Sciatic nerve (tissue), 2 donors: ENCODE measurements at regions not wholly inside any gene's neighbourhood (a gene's known extent, or its start where the extent isn't known, plus 50 kb on each side); places are given as distances from the start of the nearest gene placed in this dataset.
A peak's percentile ranks its signal among the peaks of the same experiment; 100 is the strongest.

Experiments
- ATAC-seq: fragments of 200-7000 bp; cut with Tn5 transposase; one replicate; pipeline ENCODE4 v1.9.1; 2020; ENCODE audit warnings: mild to moderate bottlenecking, moderate library complexity
- DNase-seq: peaks from one replicate; pipeline ENCODE4 v3.0.0-alpha.2; 2020; ENCODE audit warnings: low spot score
- intact Hi-C: fragments of 100-400 bp; cut with DNase I; formaldehyde crosslinking; loops from one replicate; pipeline ENCODE4 v1.14.2; 2022
- donor health status: DM: no; HTN: no; CAD: no.
- donor health status: DM: no; HTN: no; CAD: no.

DNA sequence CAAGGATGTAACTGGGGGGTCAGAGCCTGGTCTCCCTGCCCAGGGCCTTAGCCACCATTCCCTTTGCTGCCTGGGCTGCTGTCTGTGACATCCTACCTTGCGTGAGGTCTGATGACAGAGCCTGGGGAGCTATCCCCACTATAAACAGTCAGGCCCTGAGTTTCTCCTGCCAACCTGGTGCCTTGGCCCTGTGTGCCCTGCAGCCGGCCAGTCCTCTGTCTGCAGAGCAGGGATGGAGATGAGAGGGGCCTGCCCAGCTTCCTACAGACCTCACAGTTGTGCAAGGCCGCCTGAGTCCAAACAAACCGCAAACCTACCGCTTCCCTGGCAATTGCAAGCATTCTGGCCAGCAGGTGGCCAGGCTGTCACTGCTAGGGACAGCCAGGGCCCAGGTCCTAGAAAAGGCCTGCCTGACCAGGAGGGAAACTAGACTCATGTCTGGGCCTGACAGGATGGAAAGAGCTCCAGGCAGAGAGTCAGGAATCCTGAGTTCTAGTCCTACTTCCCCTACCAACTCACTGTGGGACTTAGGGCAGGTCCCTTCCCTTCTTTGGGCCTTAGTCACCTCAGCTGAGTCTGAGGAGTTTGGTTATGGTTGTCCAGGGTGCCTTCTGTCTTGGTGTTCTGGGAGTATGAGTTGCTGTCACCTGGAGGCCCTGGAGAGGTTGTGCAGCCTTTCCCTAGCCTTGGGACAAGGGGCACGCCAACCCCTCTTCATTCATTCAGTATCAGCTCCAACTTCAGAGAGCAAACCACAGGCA, 86.2 kb downstream of the VEGFA start:
- intact Hi-C loops: no loop called here
- DNase-seq: no peak

GRCh38 chr6:43855247-43855646, 85.2 kb downstream of the VEGFA start:
- intact Hi-C loops: no loop called here
- ATAC-seq (no peak), DNase-seq (no peak)

More for the DNA sequence above, 86.2 kb downstream of the VEGFA start:
- no peak for ATAC-seq

DNA sequence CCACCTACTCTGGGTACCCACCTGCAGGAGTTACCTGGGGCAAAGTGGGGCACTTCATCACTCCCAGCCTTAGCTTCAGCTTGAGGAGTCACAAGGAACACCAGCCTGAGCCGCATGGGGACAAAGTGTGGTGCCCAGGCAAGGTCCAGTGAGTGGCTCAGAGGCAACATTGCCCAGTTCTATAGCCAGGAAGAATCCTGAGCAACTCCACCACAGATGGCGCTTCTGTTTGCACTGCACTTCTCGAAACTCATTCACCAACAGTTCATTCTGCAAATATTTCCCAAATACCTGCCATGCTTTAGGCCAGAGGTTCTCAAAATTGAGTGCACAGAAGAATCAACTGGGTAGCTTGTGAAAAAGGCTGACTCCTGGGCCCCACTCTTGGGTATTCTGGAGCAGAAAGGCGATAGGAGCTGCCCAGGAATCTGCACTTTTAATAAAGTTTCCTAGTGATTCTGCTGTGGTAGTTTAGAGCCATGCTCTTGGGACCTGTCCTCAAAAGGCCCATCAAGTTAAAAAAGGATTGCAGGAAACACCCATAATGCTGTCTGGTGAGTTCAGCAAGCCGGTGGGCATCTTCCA, 83.1 kb downstream of the VEGFA start:
- DNase-seq (no peak), ATAC-seq (no peak)
- intact Hi-C loops: no loop called here

DNA sequence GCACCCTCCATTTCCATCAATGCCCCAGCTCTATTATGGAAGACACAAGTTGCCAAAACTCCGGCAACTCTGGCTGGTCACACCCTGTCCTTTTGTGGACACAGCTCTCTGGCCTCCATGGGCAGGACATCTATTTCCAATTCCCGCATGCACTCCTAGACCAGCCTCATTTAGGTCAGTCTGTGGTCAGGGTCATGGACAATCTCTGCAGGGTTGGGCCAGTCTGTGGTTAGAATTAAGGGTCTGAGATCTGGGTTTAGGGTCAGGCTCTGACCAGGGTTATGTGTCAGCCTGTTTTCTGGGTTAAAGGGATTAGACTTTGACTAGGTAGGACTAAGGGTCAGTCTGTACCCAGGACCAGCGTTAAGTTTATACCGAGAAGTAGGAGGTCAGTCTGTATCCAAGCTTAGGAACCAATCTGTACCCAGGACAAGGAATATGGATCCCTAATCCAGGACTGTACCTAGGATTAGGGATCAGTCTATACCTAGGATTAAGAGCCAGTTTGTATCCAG, 82.4 kb downstream of the VEGFA start:
- intact Hi-C loops: no loop called here
- ATAC-seq (peak; percentile 7), DNase-seq (no peak)

DNA sequence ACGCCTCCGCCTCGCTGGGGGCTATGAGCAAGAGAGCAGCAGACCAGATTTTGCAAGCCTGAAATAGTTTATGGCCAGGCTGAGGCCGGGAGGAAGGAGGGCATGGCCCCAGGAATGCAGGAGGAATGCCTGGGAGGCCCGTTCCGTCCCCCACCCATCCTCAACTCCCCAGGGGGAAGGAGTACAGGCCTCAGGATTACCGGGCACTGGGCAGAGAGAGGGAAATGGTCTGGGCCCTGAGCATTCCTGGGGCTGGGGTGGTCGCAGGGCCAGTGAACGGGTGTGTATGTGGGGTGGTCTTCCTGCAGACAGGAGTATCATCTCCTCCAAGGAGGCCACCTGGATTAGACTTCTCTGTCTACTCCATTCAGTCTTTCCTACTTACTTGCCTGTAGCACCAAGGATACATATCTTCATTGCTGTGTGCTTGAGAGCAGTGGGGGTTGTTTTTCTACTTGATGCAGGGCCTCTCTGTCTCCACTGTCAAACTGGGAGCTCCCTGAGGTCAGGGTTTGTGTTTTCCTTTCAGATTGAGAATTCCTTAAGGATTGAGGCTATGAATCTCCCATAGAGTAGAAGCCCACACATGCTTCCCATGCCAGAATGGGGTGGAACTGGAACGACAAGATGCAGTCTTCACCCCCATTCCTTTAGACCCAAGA, 81.3 kb downstream of the VEGFA start:
- ATAC-seq: no peak
- DNase-seq: no peak
- intact Hi-C loops: no loop called here

DNA sequence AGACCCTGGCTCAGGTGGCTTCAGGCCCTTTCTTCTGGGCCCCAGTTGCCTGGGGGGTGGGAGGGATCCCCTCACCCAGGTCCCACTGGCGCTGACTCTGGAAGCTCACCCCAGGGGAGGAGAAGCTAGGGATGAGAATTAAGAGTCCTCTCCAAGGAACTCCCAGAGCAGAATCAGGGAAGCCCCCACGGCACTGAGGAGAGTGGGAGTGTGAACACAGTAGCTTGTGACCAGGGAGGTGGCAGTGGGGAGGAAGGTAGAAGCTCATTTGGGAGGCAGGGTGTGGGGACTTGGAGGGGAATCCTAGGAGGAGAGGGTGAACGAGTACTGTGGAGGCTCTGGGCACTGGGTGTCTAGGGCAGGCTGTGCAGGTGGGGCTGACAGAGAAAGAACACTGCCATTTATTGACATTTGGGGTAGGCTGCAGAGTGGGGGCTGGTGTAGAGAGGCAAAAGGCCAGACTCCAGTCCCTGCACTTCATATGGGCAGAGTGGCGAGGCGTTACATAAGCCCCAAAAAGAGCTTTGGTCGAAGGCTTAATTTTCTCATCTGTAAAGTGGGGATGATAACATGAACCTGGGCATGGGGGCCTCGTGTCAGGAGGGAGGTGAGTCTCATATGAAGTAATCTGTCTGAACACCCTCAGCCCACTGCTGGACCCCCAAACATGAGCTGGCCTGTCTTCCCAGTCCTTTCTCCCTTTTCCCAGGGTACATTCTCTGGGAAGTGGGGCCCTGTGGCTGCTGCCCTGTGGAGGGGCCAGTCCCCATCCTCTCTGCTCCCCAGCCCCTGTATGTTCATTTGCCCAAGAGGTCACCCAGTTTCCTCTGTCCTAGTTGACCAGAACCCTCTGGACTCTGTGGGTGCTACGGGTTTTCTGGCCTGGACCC, 80.5 kb downstream of the VEGFA start:
- intact Hi-C loops: no loop called here
- no peak for ATAC-seq
- DNase-seq: no peak

DNA sequence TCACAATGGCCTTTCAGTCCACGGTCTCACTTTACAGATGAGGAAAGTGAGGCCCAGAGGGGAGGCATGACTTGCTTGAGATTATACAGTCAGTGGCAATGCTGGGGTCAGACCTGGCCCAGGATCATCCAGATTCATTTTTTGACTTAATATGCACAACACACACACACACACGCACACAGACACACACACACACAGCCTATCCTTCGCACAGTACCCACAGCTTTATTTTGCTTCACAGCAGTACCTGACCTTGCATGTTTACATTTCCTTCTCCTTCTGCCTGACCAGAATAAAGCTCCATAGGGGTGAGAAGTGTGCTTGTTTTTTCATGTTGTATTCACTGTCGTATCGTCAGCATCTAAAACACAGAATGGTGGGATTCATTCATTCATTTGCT, 79.8 kb downstream of the VEGFA start:
- DNase-seq (no peak), ATAC-seq (no peak)
- intact Hi-C loops: no loop called here

DNA sequence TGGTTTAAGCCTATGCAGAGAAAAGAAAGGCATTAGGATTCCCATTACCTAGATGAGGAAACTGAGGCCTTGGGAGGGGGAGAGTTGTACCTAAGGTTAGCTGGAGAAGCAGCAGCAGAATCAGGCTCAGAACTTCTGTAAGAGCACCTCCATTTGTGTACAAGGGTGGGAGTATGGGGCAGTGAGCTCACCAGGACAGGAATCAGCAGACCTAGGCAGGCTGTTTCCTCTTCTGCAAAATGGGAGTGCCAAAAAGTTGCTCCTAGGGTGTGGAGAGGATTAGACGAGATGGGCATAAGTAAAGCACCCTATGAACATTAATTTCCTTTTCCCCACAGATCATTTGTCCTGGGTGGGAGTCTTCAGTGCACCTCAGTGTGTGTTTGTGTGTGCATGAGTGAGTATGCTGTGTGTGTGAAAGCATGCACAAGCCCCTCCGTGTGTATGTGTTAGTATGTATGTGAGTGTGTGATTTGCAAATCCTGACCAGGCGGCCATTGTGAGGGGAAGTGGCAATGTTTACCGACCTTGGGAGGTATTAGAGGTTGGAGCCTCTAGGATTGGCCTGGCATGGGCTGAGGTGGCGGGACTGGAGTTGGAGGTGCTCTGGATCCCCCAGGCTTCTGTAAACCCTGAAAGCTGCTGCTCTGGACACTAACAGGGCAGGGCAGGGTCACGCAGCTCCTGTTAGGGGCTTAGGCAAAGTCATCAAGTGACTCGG, 78.8 kb downstream of the VEGFA start:
- intact Hi-C loops: no loop called here
- ATAC-seq: no peak

DNA sequence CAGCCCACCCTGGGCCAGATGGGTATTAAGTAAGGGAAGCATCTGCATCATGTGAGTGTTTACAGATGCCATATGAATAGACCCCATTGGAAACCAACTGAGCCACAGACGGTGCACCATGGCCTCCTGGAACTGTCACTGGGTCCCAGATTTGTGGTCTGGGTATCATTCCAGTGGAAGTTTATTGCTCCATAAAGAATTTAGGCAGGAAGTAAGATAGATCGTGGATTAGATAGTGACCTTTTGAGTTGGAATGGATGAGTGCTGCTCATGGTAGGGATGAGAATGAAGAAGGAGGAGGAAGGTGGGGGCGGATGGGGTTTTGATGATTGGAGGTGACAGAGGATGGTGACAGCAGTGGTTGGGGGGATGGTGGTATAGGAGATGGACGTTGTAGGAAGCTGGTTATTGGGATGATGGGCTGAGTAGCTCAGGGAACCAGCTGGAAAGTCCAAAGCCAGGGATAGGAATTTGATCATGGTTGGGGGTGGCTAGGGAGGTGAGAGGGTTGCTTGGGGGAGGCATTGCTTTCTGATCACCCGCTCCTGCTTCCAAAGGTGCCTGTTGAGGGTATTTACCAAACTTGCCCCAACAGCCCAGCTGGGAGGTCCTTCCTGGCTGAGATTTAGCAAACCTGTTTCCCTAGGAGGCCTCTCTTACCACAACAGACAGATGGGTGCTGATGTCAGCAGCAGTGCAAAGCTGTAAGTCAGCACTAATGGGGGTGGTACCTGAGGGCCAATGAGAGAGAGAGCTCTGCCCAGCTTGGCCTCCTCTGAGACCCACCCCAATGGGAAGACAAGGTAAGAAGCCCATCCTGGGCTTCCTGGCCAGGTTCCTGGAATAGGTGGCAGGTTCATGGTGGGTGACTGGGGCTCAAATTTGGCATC, 78.0 kb downstream of the VEGFA start:
- intact Hi-C loops: no loop called here
- no peak for ATAC-seq
- no peak for DNase-seq

More for the DNA sequence above, 78.8 kb downstream of the VEGFA start:
- DNase-seq: no peak

- no peak for DNase-seq
- no peak for ATAC-seq
- intact Hi-C loops: no loop called here
Observed at GRCh38 chr6:43846556-43846955, 76.5 kb downstream of the VEGFA start.

DNA sequence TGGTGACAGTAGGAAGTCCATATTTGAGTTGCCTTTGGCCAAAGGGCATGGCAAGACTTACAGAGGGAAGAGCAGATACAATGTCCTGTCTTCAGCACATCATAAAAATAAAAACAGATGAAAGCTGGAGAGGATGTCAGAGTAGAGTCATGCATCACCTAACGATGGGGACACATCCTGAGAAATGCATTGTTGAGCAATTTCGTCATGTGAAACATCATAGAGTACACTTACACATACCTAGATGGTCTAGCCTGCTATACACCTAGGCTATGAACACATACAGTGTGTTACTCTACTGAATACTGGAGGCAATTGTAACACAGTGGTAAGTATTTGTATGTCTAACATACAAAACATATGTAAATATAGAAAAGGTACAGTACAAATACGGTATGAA, 75.6 kb downstream of the VEGFA start:
- intact Hi-C loops: no loop called here
- no peak for DNase-seq
- ATAC-seq: no peak

- intact Hi-C loops: no loop called here
- DNase-seq (no peak), ATAC-seq (no peak)
Observed at GRCh38 chr6:43843669-43844171, 73.7 kb downstream of the VEGFA start.

- no peak for ATAC-seq
- no peak for DNase-seq
- intact Hi-C loops: no loop called here
Observed at GRCh38 chr6:43843097-43843645, 73.2 kb downstream of the VEGFA start.

GRCh38 chr6:43842231-43842794, 72.3 kb downstream of the VEGFA start:
- ATAC-seq: no peak

GRCh38 chr6:43840490-43841218, 70.6 kb downstream of the VEGFA start:
- DNase-seq: no peak
- no peak for ATAC-seq
- intact Hi-C loops: no loop called here

More at GRCh38 chr6:43842231-43842794, 72.3 kb downstream of the VEGFA start:
- no peak for DNase-seq
- intact Hi-C loops: no loop called here
